ENCODE measurements at regions not wholly inside any gene's neighbourhood (a gene's known extent, or its start where the extent isn't known, plus 50 kb on each side); places are given as distances from the start of the nearest gene placed in this dataset.

DNA sequence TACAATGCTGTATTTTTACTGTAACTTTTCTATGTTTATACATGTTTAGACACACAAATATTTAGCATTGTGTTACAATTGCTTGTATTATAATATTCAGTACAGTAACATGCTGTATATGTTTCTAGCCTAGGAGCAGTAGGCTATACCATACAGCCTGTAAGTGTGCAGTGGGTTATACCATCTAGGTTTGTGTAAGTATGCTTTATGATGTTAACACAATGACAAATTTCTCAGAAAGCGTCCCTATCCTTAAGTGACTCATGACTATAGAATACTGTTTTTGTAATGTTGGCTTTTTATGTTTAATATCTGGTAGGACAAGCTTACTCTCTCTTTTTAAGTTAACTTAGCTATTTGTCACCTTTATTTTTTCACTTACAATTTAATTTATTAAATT is 127.5 kb upstream of the THRB start:
- BruUV-seq (replicated peaks): no TSS peak
- WGBS (ENCODE audit: insufficient coverage, insufficient replicate concordance, low lambda C conversion rate, missing lambda C conversion rate): 0% methylated on average over 1 of the region's 1 CpG
- no peaks in the 10 kb centered on the region for H3K9me3 ChIP-seq (replicated peaks; ENCODE audit: control insufficient read depth, insufficient read depth, low read length)
- H3K4me2 ChIP-seq (ENCODE audit: control insufficient read depth, insufficient read depth): no peak overlapping the region
- FAIRE-seq: no peak
- POLR2A ChIA-PET: no interaction called here
- H3K79me2 ChIP-seq (ENCODE audit: control insufficient read depth, insufficient read depth, low read length): no peaks in the 10 kb centered on the region
- RAD21 ChIA-PET (ENCODE audit: unreplicated experiment): no interaction called here
- H2AFZ ChIP-seq (ENCODE audit: control insufficient read depth, low read depth, low read length): no peak overlapping the region
- no peaks in the 10 kb centered on the region for H3K36me3 ChIP-seq (ENCODE audit: control insufficient read depth in 2 of 2, insufficient read depth in 2 of 2, low read length in 1 of 2)
- CTCF ChIA-PET: interaction anchor here (1.1 kb wide), 1 partner anchor 58 kb away, joined by 3 read pairs; no protein-coding TSS in a partner anchor
- no peaks in the 10 kb centered on the region for H3K27me3 ChIP-seq (replicated peaks in 1 of 2; ENCODE audit: control insufficient read depth in 2 of 2, insufficient read depth in 2 of 2, low read length in 1 of 2)
- no peaks in the 10 kb centered on the region for H4K20me1 ChIP-seq (ENCODE audit: control insufficient read depth, insufficient read depth)
- no peak for ATAC-seq
- in situ Hi-C loops (cut with MboI) (no loop called here), intact Hi-C loops (cut with micrococcal nuclease; ENCODE audit: unreplicated experiment) (no loop called here)
- H3K9ac ChIP-seq (ENCODE audit: control insufficient read depth, insufficient read depth, low read length): no peak overlapping the region
- no peak for TF ChIP-seq IRF4 (IDR thresholded peaks at IDR 0.05; ENCODE audit: low read depth, low read length)
- TF ChIP-seq MTA3 (IDR thresholded peaks at IDR 0.05; ENCODE audit: borderline replicate concordance, low read length): no peak
- TF ChIP-seq FOXM1 (IDR thresholded peaks at IDR 0.05; ENCODE audit: low read depth, low read length): no peak
- TF ChIP-seq MXI1 (IDR thresholded peaks at IDR 0.05; ENCODE audit: low read depth, low read length): no peak
- TF ChIP-seq JUND (IDR thresholded peaks at IDR 0.05; ENCODE audit: low read depth, low read length): no peak
- H3K4me1 ChIP-seq (ENCODE audit: control insufficient read depth, insufficient read depth, low read length): no peaks in the 10 kb centered on the region
- no peak overlapping the region for H3K4me3 ChIP-seq
- SMC1A ChIA-PET (ENCODE audit: uncharacterized antibody, unreplicated experiment): no interaction called here
- no peak overlapping the region for H3K27ac ChIP-seq (ENCODE audit: control insufficient read depth, insufficient read depth)
- DNase-seq (ENCODE audit: low read depth, low spot score): no peak

DNA sequence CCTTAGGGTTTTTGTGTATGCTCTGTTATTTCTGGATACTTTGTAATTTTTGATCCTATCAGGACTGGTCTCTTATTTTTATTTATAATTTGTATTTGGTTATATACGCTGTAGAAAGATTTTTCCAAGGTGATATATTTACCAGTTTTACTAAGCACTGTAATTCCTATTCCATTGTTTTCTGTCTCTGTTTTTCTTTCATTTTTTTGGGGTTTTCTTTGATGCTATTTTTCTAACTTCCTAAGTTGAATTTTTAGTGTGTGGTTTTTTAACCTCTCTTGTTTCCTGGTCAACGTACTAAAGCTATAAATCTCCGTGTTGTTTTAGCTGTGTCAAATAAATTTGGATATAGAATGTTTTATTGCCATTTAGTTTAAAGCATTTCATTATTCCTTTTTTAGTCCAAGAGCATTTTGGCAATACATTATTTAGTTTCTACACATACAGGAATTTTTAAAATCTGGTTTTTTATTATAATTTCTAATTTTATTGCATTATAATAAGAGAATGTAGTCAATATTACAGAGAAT is 128.1 kb upstream of the THRB start:
- Histone ChIP-seq H3K9me3 (replicated peaks; ENCODE audit: control insufficient read depth, insufficient read depth, low read length) (no peaks in the 10 kb centered on the region), H3K4me2 (ENCODE audit: control insufficient read depth, insufficient read depth) (no peak overlapping the region), H3K27me3 (replicated peaks in 1 of 2; ENCODE audit: control insufficient read depth in 2 of 2, insufficient read depth in 2 of 2, low read length in 1 of 2) (no peaks in the 10 kb centered on the region), H3K9ac (ENCODE audit: control insufficient read depth, insufficient read depth, low read length) (no peak overlapping the region), H3K36me3 (ENCODE audit: control insufficient read depth in 2 of 2, insufficient read depth in 2 of 2, low read length in 1 of 2) (no peaks in the 10 kb centered on the region), H3K4me1 (ENCODE audit: control insufficient read depth, insufficient read depth, low read length) (no peaks in the 10 kb centered on the region), H2AFZ (ENCODE audit: control insufficient read depth, low read depth, low read length) (no peak overlapping the region), H3K79me2 (ENCODE audit: control insufficient read depth, insufficient read depth, low read length) (no peaks in the 10 kb centered on the region), H3K4me3 (no peak overlapping the region), H4K20me1 (ENCODE audit: control insufficient read depth, insufficient read depth) (no peaks in the 10 kb centered on the region), H3K27ac (ENCODE audit: control insufficient read depth, insufficient read depth) (no peak overlapping the region)
- no TSS peak for BruUV-seq (replicated peaks)
- ChIA-PET CTCF (interaction anchor here (1.1 kb wide), 1 partner anchor 58 kb away, joined by 3 read pairs; no protein-coding TSS in a partner anchor), SMC1A (ENCODE audit: uncharacterized antibody, unreplicated experiment) (no interaction called here), RAD21 (ENCODE audit: unreplicated experiment) (no interaction called here), POLR2A (no interaction called here)
- no peak for ATAC-seq
- WGBS (ENCODE audit: insufficient coverage, insufficient replicate concordance, low lambda C conversion rate, missing lambda C conversion rate): 15% methylated on average over 3 of the region's 3 CpGs
- in situ Hi-C loops (cut with MboI) (no loop called here), intact Hi-C loops (cut with micrococcal nuclease; ENCODE audit: unreplicated experiment) (no loop called here)
- FAIRE-seq: no peak
- no peak for DNase-seq (ENCODE audit: low read depth, low spot score)
- no peak for TF ChIP-seq RBBP5 (conservative IDR thresholded peaks at IDR 0.05)
- TF ChIP-seq CHD2 (IDR thresholded peaks at IDR 0.05; ENCODE audit: borderline replicate concordance, low read depth, low read length): no peak
- no peak for TF ChIP-seq TCF3 (IDR thresholded peaks at IDR 0.05; ENCODE audit: borderline replicate concordance, insufficient read depth, low read depth, low read length)
- TF ChIP-seq ZNF217 (IDR thresholded peaks at IDR 0.05): no peak
- TF ChIP-seq BACH1 (IDR thresholded peaks at IDR 0.05; ENCODE audit: borderline replicate concordance): no peak
- TF ChIP-seq STAT1 (conservative IDR thresholded peaks at IDR 0.05): no peak
- no peak for TF ChIP-seq ZNF24 (IDR thresholded peaks at IDR 0.05)
- no peak for TF ChIP-seq KDM1A (IDR thresholded peaks at IDR 0.05; ENCODE audit: borderline replicate concordance)
- no peak for TF ChIP-seq FOXK2 (IDR thresholded peaks at IDR 0.05)
- TF ChIP-seq SREBF2 (IDR thresholded peaks at IDR 0.05; ENCODE audit: low read length): no peak
- TF ChIP-seq, protein P1, sequence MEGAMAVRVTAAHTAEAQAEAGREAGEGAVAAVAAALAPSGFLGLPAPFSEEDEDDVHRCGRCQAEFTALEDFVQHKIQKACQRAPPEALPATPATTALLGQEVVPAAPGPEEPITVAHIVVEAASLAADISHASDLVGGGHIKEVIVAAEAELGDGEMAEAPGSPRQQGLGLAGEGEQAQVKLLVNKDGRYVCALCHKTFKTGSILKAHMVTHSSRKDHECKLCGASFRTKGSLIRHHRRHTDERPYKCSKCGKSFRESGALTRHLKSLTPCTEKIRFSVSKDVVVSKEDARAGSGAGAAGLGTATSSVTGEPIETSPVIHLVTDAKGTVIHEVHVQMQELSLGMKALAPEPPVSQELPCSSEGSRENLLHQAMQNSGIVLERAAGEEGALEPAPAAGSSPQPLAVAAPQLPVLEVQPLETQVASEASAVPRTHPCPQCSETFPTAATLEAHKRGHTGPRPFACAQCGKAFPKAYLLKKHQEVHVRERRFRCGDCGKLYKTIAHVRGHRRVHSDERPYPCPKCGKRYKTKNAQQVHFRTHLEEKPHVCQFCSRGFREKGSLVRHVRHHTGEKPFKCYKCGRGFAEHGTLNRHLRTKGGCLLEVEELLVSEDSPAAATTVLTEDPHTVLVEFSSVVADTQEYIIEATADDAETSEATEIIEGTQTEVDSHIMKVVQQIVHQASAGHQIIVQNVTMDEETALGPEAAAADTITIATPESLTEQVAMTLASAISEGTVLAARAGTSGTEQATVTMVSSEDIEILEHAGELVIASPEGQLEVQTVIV (IDR thresholded peaks at IDR 0.05; ENCODE audit: borderline replicate concordance, partially characterized antibody): no peak

Measured in GM12878 (cell line).